GM19025 (cell line): ENCODE measurements at regions not wholly inside any gene's neighbourhood (a gene's known extent, or its start where the extent isn't known, plus 50 kb on each side); places are given as distances from the start of the nearest gene placed in this dataset.
"Not testable (repeated sequence)": the region's sequence is repeated elsewhere in the genome, so short reads cannot be mapped to it uniquely, and the experiment has no call there.

ENCODE experiments used
- ATAC-seq: cut with Tn5 transposase; IDR thresholded peaks from one replicate; pipeline ENCODE4 v1.9.1; 2021; ENCODE audit warnings: mild to moderate bottlenecking, low read depth, moderate library complexity; ENCODE audit not compliant: unreplicated experiment

DNA sequence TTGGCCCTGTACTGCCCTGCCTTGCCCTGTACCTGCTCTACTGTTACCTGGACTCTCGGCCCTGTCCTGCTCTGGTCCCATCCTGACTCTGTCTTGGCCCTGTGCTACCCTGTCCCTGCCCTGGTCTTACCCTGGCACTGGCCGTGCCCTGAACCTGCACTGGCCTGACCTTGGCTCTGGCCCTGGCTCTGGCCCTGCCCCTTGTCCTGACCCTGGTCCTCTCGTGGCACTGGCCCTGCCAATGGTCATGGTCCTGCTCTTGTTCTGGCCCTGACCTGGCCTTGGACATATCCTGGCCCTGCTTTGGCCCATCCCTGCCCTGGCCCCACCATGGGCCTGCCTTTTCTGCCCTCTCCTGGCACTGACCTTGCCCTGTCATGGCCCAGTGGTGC lies 251.3 kb downstream of the TP53TG3F start:
- ATAC-seq, result not testable (repeated sequence)

DNA sequence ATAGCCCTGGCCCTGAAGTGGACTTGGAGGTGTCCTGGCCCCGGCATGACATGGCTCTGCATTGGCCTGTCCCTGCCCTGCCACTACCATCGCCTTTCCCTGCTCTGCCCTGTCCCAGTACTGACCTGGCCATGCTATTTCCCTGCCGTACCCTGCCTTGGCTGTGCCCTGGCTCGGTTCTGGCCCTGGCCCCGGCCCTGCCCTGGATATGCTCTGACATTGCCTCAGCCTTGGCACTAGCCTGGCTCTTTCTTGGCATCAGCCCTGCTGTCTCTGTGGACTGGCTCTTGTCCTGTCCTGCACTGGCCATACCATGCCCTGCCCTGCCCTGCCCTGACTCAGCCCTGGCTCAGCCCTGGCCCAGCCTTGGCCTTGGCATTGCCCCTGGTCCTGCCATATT lies 252.2 kb downstream of the TP53TG3F start:
- ATAC-seq, result not testable (repeated sequence)

DNA sequence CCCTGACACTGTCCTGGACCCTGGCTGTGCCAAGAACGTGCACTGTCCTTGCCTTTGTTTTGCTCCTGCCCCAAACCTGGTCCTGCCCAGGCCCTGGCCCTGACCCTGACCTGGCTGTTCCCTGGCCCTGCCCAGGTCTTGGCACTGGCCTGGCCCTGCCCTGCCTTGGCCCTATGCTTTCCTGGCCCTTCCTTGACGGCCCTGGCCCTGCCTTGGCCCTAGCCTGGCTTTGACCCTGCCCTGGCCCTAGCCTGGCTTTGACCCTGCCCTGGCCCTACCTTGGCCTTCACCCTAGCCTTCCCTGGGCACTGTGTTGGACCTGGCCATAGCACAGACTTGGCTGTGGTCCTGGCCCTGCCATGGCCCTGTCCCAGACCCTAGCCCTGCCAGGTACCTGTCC lies 252.9 kb downstream of the TP53TG3F start:
- not testable (repeated sequence) for ATAC-seq

GRCh38 chr16:33712851-33713709 lies 253.7 kb downstream of the TP53TG3F start:
- not testable (repeated sequence) for ATAC-seq

DNA sequence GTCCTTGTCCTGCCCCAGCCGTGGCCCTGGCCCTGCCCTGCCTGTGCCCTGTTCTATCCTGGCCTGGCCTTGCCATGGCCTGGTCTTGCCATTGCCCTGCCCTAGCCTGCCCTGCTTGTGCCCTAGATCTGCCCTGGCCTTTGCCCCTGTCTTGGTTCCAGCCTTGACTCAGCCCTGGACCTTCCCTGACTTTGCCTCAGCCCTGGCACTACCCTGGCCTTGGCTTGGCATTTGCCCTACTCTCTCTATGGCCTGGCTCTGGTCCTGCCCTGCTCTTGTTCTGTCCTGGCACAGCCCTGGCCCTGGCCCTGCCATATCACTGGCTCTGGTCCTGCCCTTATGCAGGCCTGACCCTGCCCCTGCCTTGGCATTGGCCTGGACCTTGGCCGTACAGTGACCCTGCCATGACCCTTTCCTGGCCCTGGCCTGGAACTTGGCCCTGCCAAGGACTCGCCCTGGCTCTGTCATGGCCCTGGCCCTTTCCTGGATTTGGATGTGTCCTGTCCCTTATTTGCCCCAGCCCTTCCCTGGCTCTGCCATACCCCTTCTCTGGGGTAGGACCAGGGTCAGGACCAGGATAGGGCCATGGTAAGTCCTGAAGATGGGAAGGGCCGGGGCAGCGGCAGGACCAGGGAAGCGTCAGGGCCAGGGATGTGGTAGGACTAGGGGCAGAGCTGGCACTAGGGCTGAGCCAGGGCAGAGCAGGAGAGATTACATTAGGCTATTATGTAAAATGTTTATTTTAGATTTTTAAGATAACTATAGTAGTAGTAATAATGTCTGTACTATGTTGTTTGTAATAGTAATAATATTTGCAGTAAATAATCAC lies 254.5 kb downstream of the TP53TG3F start:
- ATAC-seq, result not testable (repeated sequence)

- ATAC-seq, result not testable (repeated sequence)
Observed at GRCh38 chr16:33731167-33731566, 271.8 kb downstream of the TP53TG3F start.

GRCh38 chr16:33734650-33735049 lies 275.2 kb downstream of the TP53TG3F start:
- not testable (repeated sequence) for ATAC-seq

- ATAC-seq, result not testable (repeated sequence)
Observed at GRCh38 chr16:33766869-33767765, 307.7 kb downstream of the TP53TG3F start.

DNA sequence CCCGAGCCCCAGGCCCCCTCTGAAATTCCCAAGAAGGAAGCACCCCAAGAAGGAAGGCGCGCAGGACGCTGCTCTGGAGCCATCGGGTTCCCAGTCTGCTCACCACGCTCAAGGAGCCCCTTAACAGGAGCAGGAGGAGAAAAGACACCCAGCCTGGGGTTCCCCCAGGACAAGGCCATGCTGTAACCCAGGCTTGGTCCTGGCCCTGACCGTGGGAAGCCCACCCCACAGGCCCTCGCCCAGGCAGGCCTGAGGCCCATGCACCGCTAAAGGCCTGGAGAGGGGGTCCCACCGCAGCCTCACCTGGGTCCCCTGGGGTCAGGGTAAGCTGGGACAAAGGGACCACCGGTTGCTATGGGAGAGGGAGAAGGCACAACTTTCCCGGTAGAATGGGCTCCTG lies 309.3 kb downstream of the TP53TG3F start:
- ATAC-seq, result not testable (repeated sequence)

DNA sequence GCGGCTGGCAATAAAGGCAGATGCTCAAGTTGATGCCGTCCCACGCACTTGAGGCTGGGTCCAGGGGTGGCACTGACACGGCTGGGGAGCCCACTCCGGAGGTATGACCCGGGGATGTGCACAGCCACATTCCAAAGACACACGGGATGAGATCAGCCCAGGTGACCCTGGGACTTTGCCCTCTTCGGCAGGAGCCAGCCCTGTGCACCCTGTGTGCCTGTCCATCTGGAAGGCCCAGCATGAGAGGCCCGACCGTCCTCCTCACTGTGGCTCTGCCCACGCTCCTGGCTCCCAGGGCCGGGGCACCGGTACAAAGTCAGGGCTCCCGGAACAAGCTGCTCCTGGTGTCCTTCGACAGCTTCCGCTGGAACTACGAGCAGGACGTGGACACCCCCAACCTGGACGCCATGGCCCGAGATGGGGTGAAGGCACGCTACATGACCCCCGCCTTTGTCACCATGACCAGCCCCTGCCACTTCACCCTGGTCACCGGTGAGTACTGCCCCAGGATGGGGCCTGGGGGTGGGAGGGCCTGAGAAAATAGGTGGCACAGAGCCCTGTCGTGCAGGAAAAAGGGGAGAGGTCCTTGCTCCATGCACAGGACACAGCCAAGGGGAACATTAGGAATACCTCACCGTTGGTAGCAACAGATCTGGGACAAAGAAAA lies 309.9 kb downstream of the TP53TG3F start:
- not testable (repeated sequence) for ATAC-seq

GRCh38 chr16:33770478-33770877 lies 311.1 kb downstream of the TP53TG3F start:
- ATAC-seq, result not testable (repeated sequence)

GRCh38 chr16:33771211-33771610 lies 311.8 kb downstream of the TP53TG3F start:
- not testable (repeated sequence) for ATAC-seq

DNA sequence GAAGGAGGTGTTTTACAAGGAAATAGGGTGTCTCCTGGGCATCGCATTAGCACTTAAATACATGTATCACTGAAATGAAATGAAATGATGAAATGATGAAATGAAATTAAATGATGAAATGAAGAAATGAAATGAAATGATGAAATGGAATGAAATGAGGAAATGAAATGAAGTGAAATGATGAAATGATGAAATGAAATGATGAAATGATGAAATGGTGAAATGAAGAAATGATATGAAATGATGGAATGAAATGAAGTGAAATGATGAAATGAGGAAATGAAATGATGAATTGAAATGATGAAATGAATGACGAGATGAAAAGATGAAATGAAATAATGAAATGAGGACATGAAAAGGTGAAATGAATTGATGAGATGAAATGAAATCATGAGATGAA lies 314.6 kb downstream of the TP53TG3F start:
- not testable (repeated sequence) for ATAC-seq

DNA sequence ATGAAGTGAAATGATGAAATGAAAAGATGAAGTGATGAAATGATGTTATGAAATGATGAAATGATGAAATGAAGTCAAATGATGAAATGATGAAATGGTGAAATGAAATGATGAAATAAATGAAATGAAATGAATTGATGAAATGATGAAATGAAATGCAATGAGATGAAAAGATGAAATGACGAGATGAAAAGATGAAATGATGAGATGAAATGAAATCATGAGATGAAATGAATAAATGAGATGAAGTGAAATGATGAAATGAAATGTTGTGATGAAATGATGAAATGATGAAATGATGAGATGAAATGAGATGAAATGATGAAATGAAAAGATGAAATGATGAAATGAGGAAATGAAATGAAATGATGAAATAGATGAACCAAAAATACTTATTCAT lies 315.3 kb downstream of the TP53TG3F start:
- not testable (repeated sequence) for ATAC-seq

GRCh38 chr16:33816328-33816944 lies 357.0 kb downstream of the TP53TG3F start:
- ATAC-seq, result not testable (repeated sequence)

DNA sequence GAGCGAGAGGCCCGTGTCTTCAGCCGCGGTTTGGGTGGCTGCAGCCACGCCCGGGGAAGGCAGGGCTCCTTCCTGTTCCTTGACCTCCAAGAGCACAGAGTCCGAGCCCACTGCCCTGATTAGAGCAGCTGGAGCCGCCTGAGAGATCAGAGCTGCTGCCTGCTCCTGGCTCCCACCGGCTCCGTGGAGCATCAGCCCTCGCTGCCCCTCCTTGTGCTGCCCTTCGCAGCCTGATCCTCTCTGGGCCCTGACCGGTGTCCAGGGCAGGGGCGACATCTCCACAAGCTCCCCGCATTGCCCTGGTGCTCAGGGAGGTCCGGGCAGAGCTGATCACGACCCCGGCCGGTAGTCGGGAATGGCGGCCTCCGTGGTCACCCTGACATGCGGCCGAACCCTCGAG lies 365.3 kb downstream of the TP53TG3F start:
- not testable (repeated sequence) for ATAC-seq

GRCh38 chr16:33827522-33827921 lies 368.1 kb downstream of the TP53TG3F start:
- ATAC-seq, result not testable (repeated sequence)

GRCh38 chr16:33839157-33839556 lies 379.7 kb downstream of the TP53TG3F start:
- not testable (repeated sequence) for ATAC-seq

GRCh38 chr16:33844533-33844932 lies 385.1 kb downstream of the TP53TG3F start:
- not testable (repeated sequence) for ATAC-seq
